Kidney epithelial cell (primary cell): ENCODE measurements at regions not wholly inside any gene's neighbourhood (a gene's known extent, or its start where the extent isn't known, plus 50 kb on each side); places are given as distances from the start of the nearest gene placed in this dataset.

ENCODE experiments used
- DNase-seq: peaks from one replicate; pipeline ENCODE4 v3.0.0-alpha.2; 2010; ENCODE audit warnings: low read depth
- H3K27me3 ChIP-seq: 2 replicates; pipeline ENCODE4 v1.6.0; 2011; ENCODE audit warnings: low read length; ENCODE audit not compliant: control insufficient read depth, insufficient read depth
- H3K36me3 ChIP-seq: 2 replicates; pipeline ENCODE4 v1.5.1; 2011; ENCODE audit warnings: low read length; ENCODE audit not compliant: control insufficient read depth, insufficient read depth
- H3K4me3 ChIP-seq: 2 replicates; pipeline ENCODE4 v1.5.1; 2011; ENCODE audit warnings: low read depth, mild to moderate bottlenecking, control low read depth, low read length
- TF ChIP-seq, protein P1 (sequence below): IDR thresholded peaks from 2 replicates; pipeline ENCODE4 v1.5.1; 2011; ENCODE audit warnings: mild to moderate bottlenecking, moderate library complexity, low read length, control low read depth, inconsistent platforms; ENCODE audit not compliant: insufficient read depth, poor library complexity, severe bottlenecking

DNA sequence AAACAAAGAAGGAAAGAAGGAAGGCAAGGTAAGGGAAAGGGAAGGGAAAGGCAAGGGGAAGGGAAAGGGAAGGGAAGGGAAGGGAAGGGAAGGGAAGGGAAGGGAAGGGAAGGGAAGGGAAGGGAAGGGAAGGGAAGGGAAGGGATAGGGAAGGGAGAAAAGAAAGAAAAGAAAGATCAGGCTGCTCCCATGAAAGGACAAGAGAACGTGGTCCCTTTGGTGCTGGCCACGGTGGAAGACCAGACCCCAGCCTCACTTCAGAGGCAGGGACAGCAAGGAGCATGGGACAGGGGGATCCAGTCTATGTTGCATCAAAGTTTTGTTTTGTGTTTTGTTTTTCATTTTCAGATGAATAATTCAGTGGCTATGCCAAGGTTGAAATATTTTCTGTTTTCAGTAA, 111.4 kb upstream of the IGF1R start:
- TF ChIP-seq, protein P1, sequence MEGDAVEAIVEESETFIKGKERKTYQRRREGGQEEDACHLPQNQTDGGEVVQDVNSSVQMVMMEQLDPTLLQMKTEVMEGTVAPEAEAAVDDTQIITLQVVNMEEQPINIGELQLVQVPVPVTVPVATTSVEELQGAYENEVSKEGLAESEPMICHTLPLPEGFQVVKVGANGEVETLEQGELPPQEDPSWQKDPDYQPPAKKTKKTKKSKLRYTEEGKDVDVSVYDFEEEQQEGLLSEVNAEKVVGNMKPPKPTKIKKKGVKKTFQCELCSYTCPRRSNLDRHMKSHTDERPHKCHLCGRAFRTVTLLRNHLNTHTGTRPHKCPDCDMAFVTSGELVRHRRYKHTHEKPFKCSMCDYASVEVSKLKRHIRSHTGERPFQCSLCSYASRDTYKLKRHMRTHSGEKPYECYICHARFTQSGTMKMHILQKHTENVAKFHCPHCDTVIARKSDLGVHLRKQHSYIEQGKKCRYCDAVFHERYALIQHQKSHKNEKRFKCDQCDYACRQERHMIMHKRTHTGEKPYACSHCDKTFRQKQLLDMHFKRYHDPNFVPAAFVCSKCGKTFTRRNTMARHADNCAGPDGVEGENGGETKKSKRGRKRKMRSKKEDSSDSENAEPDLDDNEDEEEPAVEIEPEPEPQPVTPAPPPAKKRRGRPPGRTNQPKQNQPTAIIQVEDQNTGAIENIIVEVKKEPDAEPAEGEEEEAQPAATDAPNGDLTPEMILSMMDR: no peak
- peaks cover 6% of the 10 kb centered on the region for H3K27me3 ChIP-seq
- DNase-seq: no peak

GRCh38 chr15:98537516-98538060, 110.8 kb upstream of the IGF1R start:
- no peaks in the 10 kb centered on the region for H3K36me3 ChIP-seq
- no peak for DNase-seq
- TF ChIP-seq, protein P1: no peak
- H3K27me3 ChIP-seq: peaks cover 6% of the 10 kb centered on the region
- H3K4me3 ChIP-seq: no peak overlapping the region

More for the DNA sequence above, 111.4 kb upstream of the IGF1R start:
- no peak overlapping the region for H3K4me3 ChIP-seq
- no peaks in the 10 kb centered on the region for H3K36me3 ChIP-seq

- Histone ChIP-seq H3K27me3 (peaks cover 6% of the 10 kb centered on the region), H3K36me3 (no peaks in the 10 kb centered on the region), H3K4me3 (no peak overlapping the region)
- TF ChIP-seq, protein P1: no peak
- DNase-seq: no peak
Measured at GRCh38 chr15:98541519-98541918, 106.8 kb upstream of the IGF1R start.

- Histone ChIP-seq H3K27me3 (peaks cover 9% of the 10 kb centered on the region), H3K36me3 (no peaks in the 10 kb centered on the region), H3K4me3 (no peak overlapping the region)
- DNase-seq: no peak
- TF ChIP-seq, protein P1: no peak
Measured at GRCh38 chr15:98543237-98543636, 105.1 kb upstream of the IGF1R start.

DNA sequence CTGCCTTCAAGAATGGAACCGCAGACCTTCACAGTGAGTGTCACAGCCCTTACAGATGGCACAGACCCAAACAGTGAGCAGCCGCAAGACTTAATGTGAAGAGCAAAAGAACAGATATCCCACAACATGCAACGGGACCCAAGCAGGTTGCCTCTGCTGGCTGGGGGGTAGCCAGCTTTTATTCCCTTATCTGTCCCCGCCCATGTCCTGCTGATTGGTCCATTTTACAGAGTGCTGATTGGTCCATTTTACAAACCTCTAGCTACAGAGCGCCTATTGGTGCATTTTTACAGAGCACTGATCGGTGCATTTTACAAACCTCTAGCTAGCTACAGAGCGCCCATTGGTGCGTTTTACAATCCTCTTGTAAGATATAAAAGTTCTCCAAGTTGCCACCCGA, 102.0 kb upstream of the IGF1R start:
- Histone ChIP-seq H3K4me3 (no peak overlapping the region), H3K27me3 (peaks cover 8% of the 10 kb centered on the region), H3K36me3 (no peaks in the 10 kb centered on the region)
- TF ChIP-seq, protein P1: no peak
- no peak for DNase-seq

GRCh38 chr15:98547275-98547674, 101.1 kb upstream of the IGF1R start:
- Histone ChIP-seq H3K27me3 (peaks cover 8% of the 10 kb centered on the region), H3K4me3 (no peak overlapping the region), H3K36me3 (no peaks in the 10 kb centered on the region)
- TF ChIP-seq, protein P1: no peak
- DNase-seq: no peak
